ENCODE measurements at regions not wholly inside any gene's neighbourhood (a gene's known extent, or its start where the extent isn't known, plus 50 kb on each side); places are given as distances from the start of the nearest gene placed in this dataset.
"Not testable (repeated sequence)": the region's sequence is repeated elsewhere in the genome, so short reads cannot be mapped to it uniquely, and the experiment has no call there.

DNA sequence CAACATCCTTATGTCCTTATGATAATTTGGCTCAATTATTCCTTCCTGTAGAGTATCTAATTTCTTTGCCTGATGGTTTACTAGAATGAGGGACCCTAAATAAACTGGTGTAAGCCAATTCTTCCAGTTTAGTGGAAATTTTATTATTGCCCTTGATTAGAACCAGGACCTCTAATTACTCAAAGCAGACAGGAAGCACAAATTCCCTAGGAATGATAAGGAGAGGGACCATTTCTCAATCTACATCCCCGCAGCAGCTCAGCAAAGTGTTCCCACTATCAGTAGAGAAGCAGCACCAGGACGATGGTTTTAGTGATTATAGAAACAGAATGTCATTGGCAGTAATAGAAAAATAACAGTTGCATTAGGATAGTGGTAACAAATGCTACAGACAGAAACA is 97.1 kb downstream of the PLPPR4 start:
- no peak for DNase-seq (ENCODE audit: low spot score)

- no peak for DNase-seq (ENCODE audit: low spot score)
Measured at GRCh38 chr1:99363531-99363930, 99.2 kb downstream of the PLPPR4 start.

DNA sequence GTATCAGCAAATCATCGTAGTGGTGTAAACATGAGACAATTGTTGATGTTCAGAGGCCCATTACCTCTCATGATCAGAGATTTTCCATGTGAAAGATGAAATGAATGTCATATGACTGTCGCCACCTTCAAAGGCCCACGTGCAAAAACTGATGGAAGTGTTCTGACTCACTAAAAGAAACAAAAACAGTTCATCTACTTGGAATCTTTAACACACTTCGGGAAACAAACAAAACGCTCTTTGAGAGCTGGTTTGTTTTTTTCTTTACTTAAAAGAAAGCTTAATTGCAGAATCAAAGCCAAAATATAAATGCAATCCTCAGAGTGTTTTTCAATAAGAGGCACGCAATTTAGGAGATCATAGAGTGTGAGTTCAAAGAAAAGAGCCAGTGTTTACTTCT is 100.8 kb downstream of the PLPPR4 start:
- DNase-seq (ENCODE audit: low spot score), result no peak

- no peak for DNase-seq (ENCODE audit: low spot score)
Measured at GRCh38 chr1:99365545-99365944, 101.3 kb downstream of the PLPPR4 start.

- DNase-seq (ENCODE audit: low spot score), result no peak
Measured at GRCh38 chr1:99369154-99369553, 104.9 kb downstream of the PLPPR4 start.

DNA sequence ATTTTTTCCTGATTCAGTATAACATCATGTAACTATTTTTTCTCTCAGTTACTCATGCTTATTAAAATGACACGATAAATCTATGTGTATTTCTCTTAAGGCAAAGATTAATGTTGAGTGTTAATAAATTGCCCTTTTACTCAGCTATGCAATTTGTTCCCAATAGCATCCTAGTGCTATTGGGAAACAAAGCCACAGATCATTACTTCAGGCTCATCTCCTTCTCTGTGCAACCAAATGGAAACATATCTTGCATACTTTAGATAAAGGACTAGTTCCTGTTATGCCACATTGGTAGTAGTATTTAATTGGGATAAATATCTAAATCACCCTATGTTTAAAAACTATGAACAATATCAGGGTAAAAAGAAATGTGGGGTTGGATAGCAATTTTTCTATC is 106.2 kb downstream of the PLPPR4 start:
- DNase-seq (ENCODE audit: low spot score), result no peak

DNA sequence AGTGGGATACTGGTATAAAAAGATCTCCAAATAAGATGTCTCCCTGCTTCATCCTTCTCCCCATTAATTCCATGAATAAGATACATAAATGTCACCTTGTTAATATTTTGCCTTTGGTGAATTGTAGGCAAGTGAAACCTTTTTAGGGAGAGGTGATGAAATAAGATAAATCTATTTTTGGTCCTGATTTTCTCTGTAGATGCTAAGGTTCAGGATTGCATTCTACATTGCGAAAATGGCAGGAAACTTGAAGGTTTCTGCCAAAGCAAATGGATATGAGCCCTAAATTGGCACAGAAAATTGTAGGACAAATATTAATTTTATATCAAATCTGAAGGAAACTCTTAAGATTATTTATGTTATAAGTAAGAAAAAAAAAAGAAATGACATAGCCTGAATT is 107.1 kb downstream of the PLPPR4 start:
- no peak for DNase-seq (ENCODE audit: low spot score)

GRCh38 chr1:99374109-99374508 is 109.8 kb downstream of the PLPPR4 start:
- no peak for DNase-seq (ENCODE audit: low spot score)

- not testable (repeated sequence) for DNase-seq (ENCODE audit: low spot score)
Measured at GRCh38 chr1:99374693-99375092, 110.4 kb downstream of the PLPPR4 start.

DNA sequence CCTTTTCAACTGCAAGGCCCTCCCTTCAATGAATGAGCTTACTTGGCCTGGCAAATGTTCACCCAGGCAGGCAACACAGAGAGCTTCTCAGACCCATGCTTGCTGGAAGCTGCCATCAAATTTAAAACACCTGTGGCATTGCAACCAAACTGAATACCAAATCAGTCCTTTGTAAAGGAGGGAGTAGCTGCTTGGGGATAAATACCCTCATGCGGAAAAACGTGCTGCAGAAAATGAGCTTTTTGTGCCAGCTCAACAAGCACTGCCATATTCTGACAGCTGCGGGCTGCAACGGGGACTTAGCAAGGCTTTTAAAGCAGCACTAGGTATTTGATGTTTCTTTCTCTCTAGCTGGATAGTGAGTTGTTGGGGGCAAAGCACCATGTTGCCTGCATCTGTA is 119.7 kb downstream of the PLPPR4 start:
- no peak for DNase-seq (ENCODE audit: low spot score)

- no peak for DNase-seq (ENCODE audit: low spot score)
Measured at GRCh38 chr1:99385852-99386251, 121.6 kb downstream of the PLPPR4 start.

GRCh38 chr1:99396389-99396788 is 132.1 kb downstream of the PLPPR4 start:
- DNase-seq (ENCODE audit: low spot score), result no peak

DNA sequence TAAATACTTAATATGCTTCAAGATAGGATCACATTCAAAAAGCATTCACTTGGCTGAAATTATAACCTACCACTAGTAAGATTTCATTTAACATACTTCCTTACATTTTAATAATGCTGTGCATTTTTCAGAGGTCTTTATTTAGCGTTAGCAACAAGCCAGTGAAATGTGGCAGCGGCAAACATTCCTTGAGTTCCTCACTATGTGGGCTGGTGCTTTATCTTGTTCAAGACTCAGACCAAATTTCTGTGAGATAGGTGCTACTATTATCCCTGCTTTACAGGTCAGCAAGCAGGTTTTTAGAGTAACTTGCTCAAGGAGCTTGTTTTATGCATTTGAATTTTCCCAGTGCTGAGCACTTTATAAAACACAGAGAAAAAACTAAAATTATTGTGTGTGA is 132.7 kb downstream of the PLPPR4 start:
- no peak for DNase-seq (ENCODE audit: low spot score)

DNA sequence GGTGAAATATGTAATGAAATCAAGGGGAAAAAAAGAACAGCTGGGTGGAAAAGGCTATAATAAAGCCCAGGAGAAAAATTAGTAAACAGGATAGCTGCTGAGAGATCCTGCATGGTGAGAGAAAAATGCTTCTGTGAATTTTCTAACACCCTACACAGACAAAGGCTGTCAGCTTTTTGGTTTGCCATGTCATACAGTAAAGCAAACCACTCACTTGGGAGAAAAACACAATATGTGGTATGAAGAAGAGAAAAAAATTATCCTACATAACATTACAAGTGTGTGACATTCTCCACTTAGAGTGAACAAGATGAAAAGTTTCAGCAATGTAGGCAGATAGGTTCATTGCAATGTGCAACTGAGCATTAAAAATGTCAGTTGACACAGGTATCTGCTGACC is 133.6 kb downstream of the PLPPR4 start:
- no peak for DNase-seq (ENCODE audit: low spot score)

GRCh38 chr1:99401556-99401955 is 137.3 kb downstream of the PLPPR4 start:
- not testable (repeated sequence) for DNase-seq (ENCODE audit: low spot score)

GRCh38 chr1:99404399-99404798 is 140.1 kb downstream of the PLPPR4 start:
- DNase-seq (ENCODE audit: low spot score), result not testable (repeated sequence)

DNA sequence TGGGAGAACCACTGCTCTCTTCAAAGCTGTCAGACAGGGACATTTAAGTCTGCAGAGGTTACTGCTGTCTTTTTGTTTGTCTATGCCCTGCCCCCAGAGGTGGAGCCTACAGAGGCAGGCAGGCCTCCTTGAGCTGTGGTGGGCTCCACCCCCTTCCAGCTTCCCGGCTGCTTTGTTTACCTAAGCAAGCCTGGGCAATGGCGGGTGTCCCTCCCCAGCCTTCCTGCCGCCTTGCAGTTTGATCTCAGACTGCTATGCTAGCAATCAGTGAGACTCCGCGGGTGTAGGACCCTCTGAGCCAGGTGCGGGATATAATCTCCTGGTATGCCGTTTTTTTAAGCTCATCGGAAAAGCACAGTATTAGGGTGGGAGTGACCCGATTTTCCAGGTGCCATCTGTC is 141.0 kb downstream of the PLPPR4 start:
- not testable (repeated sequence) for DNase-seq (ENCODE audit: low spot score)

DNA sequence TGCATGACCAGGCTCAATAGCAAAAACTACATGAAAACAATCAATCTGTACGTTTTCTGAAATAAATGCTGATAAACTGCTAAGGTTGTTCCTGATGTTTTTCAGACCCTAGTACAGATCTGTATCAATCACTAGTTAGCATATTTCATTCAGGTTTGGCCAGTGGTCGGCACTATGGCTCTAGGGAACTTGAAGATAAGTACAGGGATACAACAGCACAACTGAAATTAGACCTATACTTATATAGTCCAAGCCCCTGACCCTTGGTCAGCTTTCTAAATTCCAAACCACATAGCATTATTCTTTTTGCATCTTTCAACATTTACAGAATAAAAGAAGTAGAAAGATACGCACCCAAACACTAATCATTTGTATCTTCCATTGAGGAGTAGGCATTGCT is 142.7 kb downstream of the PLPPR4 start:
- no peak for DNase-seq (ENCODE audit: low spot score)

DNA sequence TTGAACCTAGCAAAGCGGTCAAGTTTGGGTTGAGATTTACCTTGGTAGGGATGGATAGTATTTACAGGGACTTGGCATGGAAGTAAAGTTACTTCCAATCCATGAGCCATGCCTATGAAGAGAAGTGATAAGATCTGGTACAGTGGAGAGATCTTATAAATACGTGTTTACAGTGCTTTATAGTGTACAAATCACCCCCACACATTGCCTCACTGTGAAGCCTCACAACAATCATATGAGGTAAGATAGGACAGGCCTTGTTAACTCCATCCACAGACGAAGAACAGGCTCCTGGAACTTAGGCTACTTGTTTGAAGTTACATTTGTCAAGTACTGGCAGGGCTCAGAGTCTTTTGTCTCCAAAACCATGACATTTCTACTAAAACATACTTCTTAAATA is 159.8 kb downstream of the PLPPR4 start:
- DNase-seq (ENCODE audit: low spot score), result no peak

GRCh38 chr1:99429754-99430153 is 165.5 kb downstream of the PLPPR4 start:
- no peak for DNase-seq (ENCODE audit: low spot score)

DNA sequence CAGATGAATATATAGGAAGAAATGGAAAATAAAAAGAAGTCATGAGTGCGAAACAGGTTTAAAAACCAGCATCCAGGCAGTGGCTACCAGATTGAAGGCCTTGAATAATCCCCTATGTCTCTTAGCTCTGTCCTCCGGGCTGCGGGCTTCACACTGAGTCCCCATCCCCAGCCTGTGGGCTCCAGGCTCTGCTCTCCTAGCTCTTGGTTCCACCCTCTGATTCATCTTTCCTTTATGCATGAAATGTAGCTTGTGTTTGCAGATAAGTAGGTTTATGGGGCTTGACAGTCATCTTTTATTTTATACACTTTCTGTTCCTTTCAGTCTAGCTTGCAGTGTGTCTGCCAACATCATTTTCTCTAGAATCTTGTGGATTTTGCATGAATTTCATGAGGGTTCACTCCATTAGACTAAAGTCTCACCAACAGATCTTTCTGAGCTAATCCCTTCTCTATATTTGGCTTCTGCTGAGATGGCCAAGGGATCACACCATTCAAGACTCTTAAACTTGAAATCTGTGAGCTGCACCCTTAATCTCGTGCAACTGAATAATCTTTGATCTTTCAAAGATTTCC is 174.5 kb downstream of the PLPPR4 start:
- DNase-seq (ENCODE audit: low spot score), result no peak

DNA sequence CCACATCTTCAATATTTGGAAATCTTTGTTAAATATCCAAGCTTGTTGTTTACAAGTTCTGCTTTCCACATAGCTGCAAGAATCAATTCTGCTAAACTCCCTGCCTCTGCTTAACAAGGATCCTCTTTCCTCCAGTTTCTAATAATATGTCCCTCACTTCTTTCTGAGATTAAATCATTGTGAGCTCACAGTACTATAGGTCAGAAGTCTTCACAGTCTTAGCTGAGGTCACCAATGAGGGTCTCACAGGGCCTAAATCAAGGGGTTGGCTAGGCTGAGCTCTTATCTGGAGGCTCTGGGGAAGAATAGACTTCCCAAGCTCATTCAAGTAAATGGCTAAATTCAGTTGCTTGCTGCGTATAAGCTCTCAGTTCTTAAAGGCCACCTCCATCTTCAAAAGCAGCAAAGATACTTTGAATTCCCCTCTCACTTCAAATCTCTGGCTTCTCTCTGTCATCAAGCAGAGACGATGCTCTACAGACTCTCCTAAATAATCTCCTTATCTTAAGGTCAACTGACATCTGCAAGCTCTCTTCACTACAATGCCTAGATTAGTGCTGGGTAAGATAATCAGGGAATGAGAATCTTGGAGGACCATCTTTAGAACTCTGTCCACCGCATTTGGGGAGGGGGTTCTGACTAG is 175.3 kb downstream of the PLPPR4 start:
- no peak for DNase-seq (ENCODE audit: low spot score)

DNA sequence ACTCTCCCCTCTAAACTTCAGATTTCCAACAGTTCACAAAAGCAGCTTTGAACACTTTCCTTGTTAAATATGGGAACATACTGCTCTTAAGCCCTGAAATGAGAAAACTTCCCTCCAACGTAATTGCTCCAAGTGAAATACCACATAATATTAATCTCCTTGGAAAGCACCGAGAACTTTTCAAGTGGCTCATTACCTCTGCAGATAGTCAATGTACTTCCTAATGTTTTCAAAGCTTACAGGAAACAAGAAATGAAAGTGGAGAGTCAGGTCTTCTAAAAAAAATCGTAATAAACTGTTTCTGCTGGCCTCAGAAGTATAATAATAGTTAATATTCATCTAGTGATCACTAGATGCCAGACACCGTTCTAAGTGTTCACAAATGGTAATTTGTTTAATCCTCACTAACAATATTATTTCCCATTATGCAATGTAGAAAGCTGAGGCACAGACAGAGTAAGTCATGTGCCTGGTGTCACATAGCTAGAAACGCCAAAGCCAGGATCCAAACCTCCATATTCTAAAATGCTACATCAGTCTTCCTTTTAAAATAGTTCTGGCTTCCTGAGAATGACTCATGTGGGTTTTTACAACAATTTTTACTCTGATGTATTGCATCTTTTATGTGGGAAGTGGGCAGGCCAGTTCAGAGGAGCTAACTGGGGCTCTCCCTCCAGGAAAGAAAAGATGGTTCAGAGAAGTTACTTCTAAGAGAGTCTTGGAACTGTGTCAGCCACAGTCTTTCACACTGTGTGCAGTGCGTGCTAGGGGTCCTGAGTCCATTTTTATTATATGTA is 177.2 kb downstream of the PLPPR4 start:
- DNase-seq (ENCODE audit: low spot score), result no peak

All from CD4-positive, alpha-beta T cell treated with Interleukin-6 at 100 ng/mL for 8 hours (primary cell).